HG03521 (cell line): ENCODE measurements at regions not wholly inside any gene's neighbourhood (a gene's known extent, or its start where the extent isn't known, plus 50 kb on each side); places are given as distances from the start of the nearest gene placed in this dataset.

ENCODE experiments used
- ATAC-seq: cut with Tn5 transposase; IDR thresholded peaks from one replicate; pipeline ENCODE4 v1.9.1; 2021; ENCODE audit warnings: mild to moderate bottlenecking, moderate library complexity; ENCODE audit not compliant: unreplicated experiment

- no peak for ATAC-seq
Observed at GRCh38 chr20:12623870-12624269, 384.9 kb upstream of the SPTLC3 start.

GRCh38 chr20:12627485-12627884 is 381.3 kb upstream of the SPTLC3 start:
- ATAC-seq, result no peak

GRCh38 chr20:12638633-12639312 is 370.0 kb upstream of the SPTLC3 start:
- ATAC-seq, result no peak

- no peak for ATAC-seq
Observed at GRCh38 chr20:12640251-12640650, 368.5 kb upstream of the SPTLC3 start.

- ATAC-seq, result no peak
Observed at GRCh38 chr20:12641619-12642018, 367.2 kb upstream of the SPTLC3 start.

GRCh38 chr20:12644461-12644860 is 364.3 kb upstream of the SPTLC3 start:
- no peak for ATAC-seq

- ATAC-seq, result no peak
Observed at GRCh38 chr20:12649234-12649633, 359.5 kb upstream of the SPTLC3 start.

GRCh38 chr20:12653642-12654041 is 355.1 kb upstream of the SPTLC3 start:
- ATAC-seq, result no peak

- no peak for ATAC-seq
Observed at GRCh38 chr20:12659942-12660341, 348.8 kb upstream of the SPTLC3 start.

- no peak for ATAC-seq
Observed at GRCh38 chr20:12660918-12661317, 347.9 kb upstream of the SPTLC3 start.

- ATAC-seq, result no peak
Observed at GRCh38 chr20:12670301-12670700, 338.5 kb upstream of the SPTLC3 start.

GRCh38 chr20:12673352-12673751 is 335.4 kb upstream of the SPTLC3 start:
- no peak for ATAC-seq

- ATAC-seq, result no peak
Observed at GRCh38 chr20:12677925-12678324, 330.8 kb upstream of the SPTLC3 start.

GRCh38 chr20:12679447-12679846 is 329.3 kb upstream of the SPTLC3 start:
- ATAC-seq, result no peak

GRCh38 chr20:12682613-12683012 is 326.2 kb upstream of the SPTLC3 start:
- ATAC-seq, result no peak

GRCh38 chr20:12687476-12687875 is 321.3 kb upstream of the SPTLC3 start:
- no peak for ATAC-seq

GRCh38 chr20:12695937-12696336 is 312.8 kb upstream of the SPTLC3 start:
- ATAC-seq, result no peak

GRCh38 chr20:12698817-12699216 is 310.0 kb upstream of the SPTLC3 start:
- no peak for ATAC-seq

GRCh38 chr20:12699374-12700228 is 309.2 kb upstream of the SPTLC3 start:
- no peak for ATAC-seq

GRCh38 chr20:12700701-12701100 is 308.1 kb upstream of the SPTLC3 start:
- ATAC-seq, result no peak

GRCh38 chr20:12702312-12702711 is 306.5 kb upstream of the SPTLC3 start:
- ATAC-seq, result no peak

GRCh38 chr20:12715371-12715770 is 293.4 kb upstream of the SPTLC3 start:
- no peak for ATAC-seq
